Smooth muscle cell of the brain vasculature (primary cell): ENCODE measurements at regions not wholly inside any gene's neighbourhood (a gene's known extent, or its start where the extent isn't known, plus 50 kb on each side); places are given as distances from the start of the nearest gene placed in this dataset.

ENCODE experiments used
- DNase-seq: peaks from one replicate; pipeline ENCODE4 v3.0.0-alpha.2; 2012; ENCODE audit warnings: low read depth, low spot score

- no peak for DNase-seq
Measured at GRCh38 chr2:55102056-55102812, 52.0 kb upstream of the RTN4 start.

GRCh38 chr2:55101466-55101865, 51.2 kb upstream of the RTN4 start:
- DNase-seq, result no peak

- DNase-seq, result no peak
Measured at GRCh38 chr2:55099878-55100820, 49.9 kb upstream of the RTN4 start.
